EL (cell line): ENCODE measurements at regions not wholly inside any gene's neighbourhood (a gene's known extent, or its start where the extent isn't known, plus 50 kb on each side); places are given as distances from the start of the nearest gene placed in this dataset.
"Not testable (repeated sequence)": the region's sequence is repeated elsewhere in the genome, so short reads cannot be mapped to it uniquely, and the experiment has no call there.

Source experiments
- DNase-seq: peaks from one replicate; pipeline ENCODE4 v3.0.0-alpha.2; 2016

- DNase-seq = no peak
Measured at GRCh38 chr5:98521821-98522220, 251.6 kb upstream of the RGMB start.

- DNase-seq = no peak
Measured at GRCh38 chr5:98524773-98525172, 248.7 kb upstream of the RGMB start.

GRCh38 chr5:98527846-98528245 is 245.6 kb upstream of the RGMB start:
- no peak for DNase-seq

GRCh38 chr5:98529321-98529720 is 244.1 kb upstream of the RGMB start:
- DNase-seq = no peak

- DNase-seq = no peak
Measured at GRCh38 chr5:98530224-98530623, 243.2 kb upstream of the RGMB start.

GRCh38 chr5:98535901-98536300 is 237.6 kb upstream of the RGMB start:
- DNase-seq = no peak

- DNase-seq = no peak
Measured at GRCh38 chr5:98540056-98540455, 233.4 kb upstream of the RGMB start.

GRCh38 chr5:98541641-98542040 is 231.8 kb upstream of the RGMB start:
- no peak for DNase-seq

GRCh38 chr5:98543490-98543889 is 230.0 kb upstream of the RGMB start:
- no peak for DNase-seq

- not testable (repeated sequence) for DNase-seq
Measured at GRCh38 chr5:98546924-98547323, 226.5 kb upstream of the RGMB start.

GRCh38 chr5:98556712-98557111 is 216.8 kb upstream of the RGMB start:
- peak; percentile 53 for DNase-seq

- peak; percentile 8 for DNase-seq
Measured at GRCh38 chr5:98557916-98558315, 215.5 kb upstream of the RGMB start.

GRCh38 chr5:98563885-98564653 is 209.4 kb upstream of the RGMB start:
- no peak for DNase-seq

- peak; percentile 8 for DNase-seq
Measured at GRCh38 chr5:98564836-98565235, 208.6 kb upstream of the RGMB start.

- DNase-seq = peak; percentile 28
Measured at GRCh38 chr5:98568336-98568735, 205.1 kb upstream of the RGMB start.

GRCh38 chr5:98569288-98569687 is 204.2 kb upstream of the RGMB start:
- no peak for DNase-seq

- DNase-seq = peak; percentile 69
Measured at GRCh38 chr5:98570010-98570409, 203.5 kb upstream of the RGMB start.

- DNase-seq = peak; percentile 25
Measured at GRCh38 chr5:98570661-98571191, 202.7 kb upstream of the RGMB start.

GRCh38 chr5:98573834-98574320 is 199.6 kb upstream of the RGMB start:
- DNase-seq = no peak

- DNase-seq = no peak
Measured at GRCh38 chr5:98576275-98576674, 197.2 kb upstream of the RGMB start.

GRCh38 chr5:98578438-98578837 is 195.0 kb upstream of the RGMB start:
- no peak for DNase-seq

GRCh38 chr5:98581112-98581997 is 192.1 kb upstream of the RGMB start:
- peak; percentile 47 for DNase-seq

- no peak for DNase-seq
Measured at GRCh38 chr5:98583586-98583985, 189.9 kb upstream of the RGMB start.
